Suprapubic skin (tissue), 4 donors: ENCODE measurements at regions not wholly inside any gene's neighbourhood (a gene's known extent, or its start where the extent isn't known, plus 50 kb on each side); places are given as distances from the start of the nearest gene placed in this dataset.

ENCODE experiments used
- EP300 ChIP-seq: sonication (generic); formaldehyde crosslinking; IDR thresholded peaks from one replicate; pipeline ENCODE4 v1.6.1; 2017; ENCODE audit warnings: antibody characterized with exemption
- POLR2A ChIP-seq, 2 donors: fragments of 450-650 bp; IDR thresholded peaks; one replicate each; pipeline ENCODE4 v1.6.1; 2017; ENCODE audit warnings: antibody characterized with exemption in 2 of 2, mild to moderate bottlenecking in 2 of 2, moderate library complexity in 2 of 2
- POLR2AphosphoS5 ChIP-seq, 3 donors: sonication (generic); formaldehyde crosslinking; IDR thresholded peaks; one replicate each; pipeline ENCODE4 v1.6.1; 2017; ENCODE audit warnings: antibody characterized with exemption in 3 of 3
- TF ChIP-seq, protein P1 (sequence below), 2 donors: fragments of 200-600 bp in 1 of 2; fragments of 450-650 bp in 1 of 2; sonication (generic) in 1 of 2; IDR thresholded peaks; one replicate each; pipeline ENCODE4 v1.5.1; 2016 to 2019; ENCODE audit warnings: antibody characterized with exemption in 2 of 2, mild to moderate bottlenecking in 1 of 2, moderate library complexity in 1 of 2

GRCh38 chrX:39309721-39310152 lies 508.5 kb downstream of the MID1IP1 start:
- TF ChIP-seq, protein P1, sequence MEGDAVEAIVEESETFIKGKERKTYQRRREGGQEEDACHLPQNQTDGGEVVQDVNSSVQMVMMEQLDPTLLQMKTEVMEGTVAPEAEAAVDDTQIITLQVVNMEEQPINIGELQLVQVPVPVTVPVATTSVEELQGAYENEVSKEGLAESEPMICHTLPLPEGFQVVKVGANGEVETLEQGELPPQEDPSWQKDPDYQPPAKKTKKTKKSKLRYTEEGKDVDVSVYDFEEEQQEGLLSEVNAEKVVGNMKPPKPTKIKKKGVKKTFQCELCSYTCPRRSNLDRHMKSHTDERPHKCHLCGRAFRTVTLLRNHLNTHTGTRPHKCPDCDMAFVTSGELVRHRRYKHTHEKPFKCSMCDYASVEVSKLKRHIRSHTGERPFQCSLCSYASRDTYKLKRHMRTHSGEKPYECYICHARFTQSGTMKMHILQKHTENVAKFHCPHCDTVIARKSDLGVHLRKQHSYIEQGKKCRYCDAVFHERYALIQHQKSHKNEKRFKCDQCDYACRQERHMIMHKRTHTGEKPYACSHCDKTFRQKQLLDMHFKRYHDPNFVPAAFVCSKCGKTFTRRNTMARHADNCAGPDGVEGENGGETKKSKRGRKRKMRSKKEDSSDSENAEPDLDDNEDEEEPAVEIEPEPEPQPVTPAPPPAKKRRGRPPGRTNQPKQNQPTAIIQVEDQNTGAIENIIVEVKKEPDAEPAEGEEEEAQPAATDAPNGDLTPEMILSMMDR (IDR thresholded peaks at IDR 0.05) = no peak
- TF ChIP-seq POLR2AphosphoS5 (IDR thresholded peaks at IDR 0.05) = no peak
- TF ChIP-seq POLR2A (IDR thresholded peaks at IDR 0.05) = no peak
- TF ChIP-seq EP300 = no peak
